ENCODE measurements at regions not wholly inside any gene's neighbourhood (a gene's known extent, or its start where the extent isn't known, plus 50 kb on each side); places are given as distances from the start of the nearest gene placed in this dataset.

GRCh38 chr1:73913025-73913424 lies 285.0 kb downstream of the LRRIQ3 start:
- no peak for TF ChIP-seq CTCF (IDR thresholded peaks at IDR 0.05; ENCODE audit: borderline replicate concordance, insufficient read depth, low read depth, low read length)
- no peak overlapping the region for H3K4me3 ChIP-seq (ENCODE audit: low read depth, low read length)

- no peak for TF ChIP-seq CTCF (IDR thresholded peaks at IDR 0.05; ENCODE audit: borderline replicate concordance, insufficient read depth, low read depth, low read length)
- no peak overlapping the region for H3K4me3 ChIP-seq (ENCODE audit: low read depth, low read length)
Observed at GRCh38 chr1:73911849-73912248, 286.1 kb downstream of the LRRIQ3 start.

GRCh38 chr1:73910466-73910865 lies 287.5 kb downstream of the LRRIQ3 start:
- H3K4me3 ChIP-seq (ENCODE audit: low read depth, low read length) = no peak overlapping the region

GRCh38 chr1:73910062-73910461 lies 287.9 kb downstream of the LRRIQ3 start:
- TF ChIP-seq CTCF (IDR thresholded peaks at IDR 0.05; ENCODE audit: borderline replicate concordance, insufficient read depth, low read depth, low read length) = no peak
- no peak overlapping the region for H3K4me3 ChIP-seq (ENCODE audit: low read depth, low read length)

More at GRCh38 chr1:73910466-73910865, 287.5 kb downstream of the LRRIQ3 start:
- no peak for TF ChIP-seq CTCF (IDR thresholded peaks at IDR 0.05; ENCODE audit: borderline replicate concordance, insufficient read depth, low read depth, low read length)

GRCh38 chr1:73909043-73909562 lies 288.9 kb downstream of the LRRIQ3 start:
- TF ChIP-seq CTCF (IDR thresholded peaks at IDR 0.05; ENCODE audit: borderline replicate concordance, insufficient read depth, low read depth, low read length) = no peak

GRCh38 chr1:73907051-73907450 lies 290.9 kb downstream of the LRRIQ3 start:
- no peak for TF ChIP-seq CTCF (IDR thresholded peaks at IDR 0.05; ENCODE audit: borderline replicate concordance, insufficient read depth, low read depth, low read length)
- no peak overlapping the region for H3K4me3 ChIP-seq (ENCODE audit: low read depth, low read length)

More at GRCh38 chr1:73909043-73909562, 288.9 kb downstream of the LRRIQ3 start:
- H3K4me3 ChIP-seq (ENCODE audit: low read depth, low read length) = no peak overlapping the region

- no peak overlapping the region for H3K4me3 ChIP-seq (ENCODE audit: low read depth, low read length)
- no peak for TF ChIP-seq CTCF (IDR thresholded peaks at IDR 0.05; ENCODE audit: borderline replicate concordance, insufficient read depth, low read depth, low read length)
Observed at GRCh38 chr1:73903092-73903491, 294.9 kb downstream of the LRRIQ3 start.

Measured in GM12875 (cell line).